WTC11 (cell line): ENCODE measurements at regions not wholly inside any gene's neighbourhood (a gene's known extent, or its start where the extent isn't known, plus 50 kb on each side); places are given as distances from the start of the nearest gene placed in this dataset.

ENCODE experiments used
- ATF2 ChIP-seq: sonication (generic); formaldehyde crosslinking; IDR thresholded peaks from 2 replicates; pipeline ENCODE4 v1.8.1; 2022; ENCODE audit warnings: low read depth, missing genetic modification reagents, borderline replicate concordance
- IRF2 ChIP-seq: sonication (generic); formaldehyde crosslinking; IDR thresholded peaks from 2 replicates; pipeline ENCODE4 v1.8.0; 2022; ENCODE audit warnings: low read depth, missing genetic modification reagents, borderline replicate concordance
- JAZF1 ChIP-seq: fragments of 250-450 bp; sonication (Bioruptor Pico); IDR thresholded peaks from 2 replicates; pipeline ENCODE4 v1.9.0; 2021; ENCODE audit warnings: moderate library complexity, mild to moderate bottlenecking, inconsistent platforms
- MAX ChIP-seq: sonication (generic); formaldehyde crosslinking; IDR thresholded peaks from 2 replicates; pipeline ENCODE4 v1.8.0; 2022; ENCODE audit warnings: mild to moderate bottlenecking, missing genetic modification reagents
- NR3C1 ChIP-seq: sonication (generic); formaldehyde crosslinking; conservative IDR thresholded peaks from 2 replicates; pipeline ENCODE4 v1.8.1; 2023; ENCODE audit warnings: low read depth, mild to moderate bottlenecking, missing genetic modification reagents
- RELA ChIP-seq: sonication (generic); formaldehyde crosslinking; IDR thresholded peaks from 2 replicates; pipeline ENCODE4 v1.8.1; 2022; ENCODE audit warnings: missing genetic modification reagents, mild to moderate bottlenecking, borderline replicate concordance
- STAT6 ChIP-seq: sonication (generic); formaldehyde crosslinking; conservative IDR thresholded peaks from 2 replicates; pipeline ENCODE4 v1.8.1; 2023; ENCODE audit warnings: mild to moderate bottlenecking, low read depth, missing genetic modification reagents, moderate library complexity
- ZNF219 ChIP-seq: sonication (generic); formaldehyde crosslinking; IDR thresholded peaks from 2 replicates; pipeline ENCODE4 v1.8.0; 2023; ENCODE audit warnings: missing genetic modification reagents, mild to moderate bottlenecking, borderline replicate concordance
- TF ChIP-seq, protein P1 (sequence below): fragments of 200-600 bp; IDR thresholded peaks from 2 replicates; pipeline ENCODE4 v1.8.0; 2022; ENCODE audit warnings: antibody characterized with exemption

DNA sequence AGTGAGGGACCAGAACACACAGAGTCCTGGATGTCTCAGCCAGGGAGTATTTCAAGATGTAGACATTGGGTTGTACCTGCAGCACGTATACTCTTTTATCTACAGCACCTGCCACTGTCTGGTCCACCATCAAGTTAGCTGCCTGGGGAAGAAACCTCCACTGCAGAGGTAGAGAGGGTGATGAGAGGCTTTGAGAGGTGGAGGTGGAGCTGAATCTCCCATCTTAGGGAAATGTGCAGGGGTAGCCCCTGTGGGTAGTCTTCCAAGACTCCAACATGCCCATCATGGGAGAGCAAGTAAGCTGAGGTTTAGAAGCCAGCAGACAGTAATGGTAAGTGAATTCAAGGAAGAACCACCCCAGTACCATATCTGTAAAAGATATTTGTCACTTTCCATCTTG lies 93.3 kb upstream of the CELF4 start:
- TF ChIP-seq STAT6 (CRISPR knock-in tag) (no peak), RELA (no peak), MAX (CRISPR knock-in tag) (no peak), ZNF219 (CRISPR knock-in tag) (no peak), IRF2 (no peak), NR3C1 (CRISPR knock-in tag) (no peak), ATF2 (no peak), JAZF1 (no peak)
- TF ChIP-seq, protein P1, sequence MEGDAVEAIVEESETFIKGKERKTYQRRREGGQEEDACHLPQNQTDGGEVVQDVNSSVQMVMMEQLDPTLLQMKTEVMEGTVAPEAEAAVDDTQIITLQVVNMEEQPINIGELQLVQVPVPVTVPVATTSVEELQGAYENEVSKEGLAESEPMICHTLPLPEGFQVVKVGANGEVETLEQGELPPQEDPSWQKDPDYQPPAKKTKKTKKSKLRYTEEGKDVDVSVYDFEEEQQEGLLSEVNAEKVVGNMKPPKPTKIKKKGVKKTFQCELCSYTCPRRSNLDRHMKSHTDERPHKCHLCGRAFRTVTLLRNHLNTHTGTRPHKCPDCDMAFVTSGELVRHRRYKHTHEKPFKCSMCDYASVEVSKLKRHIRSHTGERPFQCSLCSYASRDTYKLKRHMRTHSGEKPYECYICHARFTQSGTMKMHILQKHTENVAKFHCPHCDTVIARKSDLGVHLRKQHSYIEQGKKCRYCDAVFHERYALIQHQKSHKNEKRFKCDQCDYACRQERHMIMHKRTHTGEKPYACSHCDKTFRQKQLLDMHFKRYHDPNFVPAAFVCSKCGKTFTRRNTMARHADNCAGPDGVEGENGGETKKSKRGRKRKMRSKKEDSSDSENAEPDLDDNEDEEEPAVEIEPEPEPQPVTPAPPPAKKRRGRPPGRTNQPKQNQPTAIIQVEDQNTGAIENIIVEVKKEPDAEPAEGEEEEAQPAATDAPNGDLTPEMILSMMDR: no peak
